IMR-90 (cell line): ENCODE measurements at regions not wholly inside any gene's neighbourhood (a gene's known extent, or its start where the extent isn't known, plus 50 kb on each side); places are given as distances from the start of the nearest gene placed in this dataset.

Experiments
- ATAC-seq: fragments of 200-7000 bp; cut with Tn5 transposase; 2 replicates; pipeline ENCODE4 v1.9.1; 2020; ENCODE audit warnings: low read depth, mild to moderate bottlenecking, moderate library complexity
- BruUV-seq: library from RNA; stranded (reverse); fragments of 400-500 nt; replicated peaks from 2 replicates; lab custom pipeline; 2021; lab: Mats Ljungman, UMichigan
- CTCF ChIA-PET: fragments of 300-600 bp; formaldehyde crosslinking; extraction: SDS; loops from one replicate; lab custom pipeline; 2021; ENCODE audit warnings: antibody characterized with exemption; lab: Yijun Ruan, JAX
- POLR2A ChIA-PET: fragments of 300-600 bp; sonication (Branson Sonifier 250); formaldehyde crosslinking; loops from one replicate; lab custom pipeline; 2022; ENCODE audit warnings: antibody characterized with exemption; ENCODE audit not compliant: unreplicated experiment; lab: Charles Lee
- DNase-seq: peaks from one replicate; pipeline ENCODE4 v3.0.0; 2013
- H2AFZ ChIP-seq: replicated peaks from 2 replicates; pipeline ENCODE3; 2013; ENCODE audit warnings: low read length, mild to moderate bottlenecking; ENCODE audit not compliant: poor library complexity
- H2AK5ac ChIP-seq: 2 replicates; pipeline ENCODE4 v1.6.1; 2013; ENCODE audit warnings: low read depth, low read length, inconsistent platforms
- H2AK9ac ChIP-seq: replicated peaks from 2 replicates; pipeline ENCODE3; 2013; ENCODE audit warnings: mild to moderate bottlenecking, low read depth, low read length, moderate library complexity; ENCODE audit not compliant: poor library complexity
- H2BK120ac ChIP-seq: 2 replicates; pipeline ENCODE4 v1.6.1; 2013; ENCODE audit warnings: low read depth, low read length, inconsistent platforms
- H2BK15ac ChIP-seq: 3 replicates; pipeline ENCODE4 v1.6.1; 2013; ENCODE audit warnings: low read depth, low read length, inconsistent platforms
- H2BK20ac ChIP-seq: 2 replicates; pipeline ENCODE4 v1.6.1; 2013; ENCODE audit warnings: low read depth, mild to moderate bottlenecking, inconsistent platforms, low read length, moderate library complexity
- H2BK5ac ChIP-seq: 2 replicates; pipeline ENCODE4 v1.6.1; 2013; ENCODE audit warnings: mild to moderate bottlenecking, low read depth, low read length, inconsistent platforms; ENCODE audit not compliant: poor library complexity, severe bottlenecking
- H3K14ac ChIP-seq: replicated peaks from 2 replicates; pipeline ENCODE4 v1.6.1; 2013; ENCODE audit warnings: low read depth, low read length, inconsistent platforms
- H3K18ac ChIP-seq: 2 replicates; pipeline ENCODE4 v1.6.1; 2013; ENCODE audit warnings: low read depth, low read length, control low read depth
- H3K23ac ChIP-seq: 2 replicates; pipeline ENCODE4 v1.6.1; 2013; ENCODE audit warnings: low read depth, low read length, inconsistent platforms
- H3K27ac ChIP-seq: 2 replicates; pipeline ENCODE4 v1.5.1; 2013; ENCODE audit warnings: mild to moderate bottlenecking, control low read depth, low read length; ENCODE audit not compliant: insufficient read depth
- H3K27me3 ChIP-seq: 2 replicates; pipeline ENCODE4 v1.6.1; 2013; ENCODE audit warnings: low read length; ENCODE audit not compliant: control insufficient read depth, insufficient read depth
- H3K36me3 ChIP-seq: 2 replicates; pipeline ENCODE4 v1.6.1; 2013; ENCODE audit warnings: low read length, mixed read lengths; ENCODE audit not compliant: control insufficient read depth, insufficient read depth
- H3K4ac ChIP-seq: 2 replicates; pipeline ENCODE4 v1.6.1; 2013; ENCODE audit warnings: low read depth, low read length, inconsistent platforms
- H3K4me1 ChIP-seq: 2 replicates; pipeline ENCODE4 v1.6.1; 2013; ENCODE audit warnings: low read length, mixed read lengths; ENCODE audit not compliant: control insufficient read depth, insufficient read depth
- H3K4me2 ChIP-seq: 2 replicates; pipeline ENCODE4 v1.6.1; 2013; ENCODE audit warnings: low read depth, mild to moderate bottlenecking, control low read depth, low read length, moderate library complexity
- H3K4me3 ChIP-seq: 2 replicates; pipeline ENCODE4 v1.5.1; 2013; ENCODE audit warnings: low read depth, mild to moderate bottlenecking, control low read depth, low read length, moderate library complexity; ENCODE audit not compliant: insufficient read depth
- H3K56ac ChIP-seq: 2 replicates; pipeline ENCODE4 v1.6.1; 2013; ENCODE audit warnings: low read length, inconsistent platforms; ENCODE audit not compliant: insufficient read depth; ENCODE audit errors: extremely low read depth
- H3K79me1 ChIP-seq, 2 experiments: 2 replicates each; pipeline ENCODE4 v1.6.1; 2013; ENCODE audit warnings: low read length in 2 of 2, inconsistent platforms in 1 of 2, low read depth in 1 of 2
- H3K9ac ChIP-seq: 2 replicates; pipeline ENCODE4 v1.6.1; 2013; ENCODE audit warnings: low read depth, low read length, control low read depth
- H3K9me1 ChIP-seq: 2 replicates; pipeline ENCODE4 v1.6.1; 2013; ENCODE audit warnings: low read length, inconsistent platforms; ENCODE audit not compliant: insufficient read depth
- H3K9me3 ChIP-seq: 2 replicates; pipeline ENCODE4 v1.6.1; 2013; ENCODE audit warnings: low read length; ENCODE audit not compliant: control insufficient read depth, insufficient read depth
- H4K20me1 ChIP-seq: 2 replicates; pipeline ENCODE4 v1.6.1; 2013; ENCODE audit warnings: low read length, inconsistent platforms; ENCODE audit not compliant: insufficient read depth
- H4K5ac ChIP-seq: 2 replicates; pipeline ENCODE4 v1.6.1; 2013; ENCODE audit warnings: mild to moderate bottlenecking, low read depth, low read length, control low read depth
- H4K8ac ChIP-seq, 2 experiments: 2 replicates each; pipeline ENCODE4 v1.6.1; 2013; ENCODE audit warnings: low read depth in 2 of 2, low read length in 2 of 2, control low read depth in 1 of 2, inconsistent platforms in 1 of 2
- H4K91ac ChIP-seq: 2 replicates; pipeline ENCODE4 v1.6.1; 2013; ENCODE audit warnings: low read depth, low read length, inconsistent platforms; ENCODE audit not compliant: insufficient read depth
- BHLHE40 ChIP-seq: fragments of 150-350 bp; IDR thresholded peaks from 2 replicates; pipeline ENCODE4 v1.6.1; 2016; ENCODE audit warnings: mild to moderate bottlenecking, low read depth, low read length
- FOS ChIP-seq: fragments of 150-350 bp; IDR thresholded peaks from 2 replicates; pipeline ENCODE4 v1.6.1; 2016; ENCODE audit warnings: low read depth, low read length
- MAFK ChIP-seq: IDR thresholded peaks from 2 replicates; pipeline ENCODE4 v1.6.1; 2012; ENCODE audit warnings: low read depth, low read length, improper control_type of control experiment
- MXI1 ChIP-seq: IDR thresholded peaks from 2 replicates; pipeline ENCODE4 v1.6.1; 2012; ENCODE audit warnings: low read depth, mild to moderate bottlenecking, low read length, moderate library complexity, borderline replicate concordance
- RAD21 ChIP-seq: IDR thresholded peaks from 2 replicates; pipeline ENCODE4 v1.6.1; 2012; ENCODE audit warnings: low read length, improper control_type of control experiment
- RCOR1 ChIP-seq: IDR thresholded peaks from 2 replicates; pipeline ENCODE4 v1.6.1; 2012; ENCODE audit warnings: mild to moderate bottlenecking, low read length, improper control_type of control experiment; ENCODE audit not compliant: insufficient replicate concordance
- SMC3 ChIP-seq: fragments of 150-350 bp; IDR thresholded peaks from 2 replicates; pipeline ENCODE4 v1.6.1; 2016; ENCODE audit warnings: low read depth, mild to moderate bottlenecking, antibody characterized with exemption, low read length, moderate library complexity
- WGBS, 2 experiments: methylation state at CpG; one replicate each; pipeline versions ENCODE4 v1.1.5 to v1.1.7; 2013; ENCODE audit warnings: missing lambda C conversion rate in 2 of 2; ENCODE audit not compliant: insufficient read length in 1 of 2; ENCODE audit errors: extremely low coverage in 2 of 2; 5-methylcytosine and 5-hydroxymethylcytosine counted together
- dilution Hi-C: fragments of 300-500 bp; cut with HindIII; formaldehyde crosslinking; loops from one replicate; pipeline ENCODE4 v1.14.3; 2018; ENCODE audit warnings: low sequenced_read_pairs; ENCODE audit not compliant: unreplicated experiment
- in situ Hi-C: fragments of 300-500 bp; cut with MboI; formaldehyde crosslinking; loops from 3 replicates; pipeline ENCODE4 v1.14.3; 2019; ENCODE audit warnings: low sequenced_read_pairs, inconsistent platforms, mixed read lengths
- intact Hi-C: fragments of 100-400 bp; cut with micrococcal nuclease; formaldehyde crosslinking; loops from 2 replicates; pipeline ENCODE4 v1.10.0; 2022

- Histone ChIP-seq H2AK9ac (peak overlapping the region; percentile 52), H3K9me3 (no peaks in the 10 kb centered on the region), H2BK15ac (peak overlapping the region; percentile 77; the same call in 2 of the 3 replicates), H2BK5ac (no peak overlapping the region), H3K27ac (no peak overlapping the region), H4K91ac (peak overlapping the region; percentile 39; the same call in 1 of the 2 replicates), H2AFZ (peak overlapping the region; percentile 18), H4K5ac (no peak overlapping the region; the same call in 1 of the 2 replicates), H2AK5ac (peak overlapping the region; percentile 20), H3K14ac (peak overlapping the region; percentile 29; the same call in 1 of the 2 replicates), H4K8ac (peak overlapping the region in 1 of 2 experiments; percentile 20; a peak in 1 of 4 replicates), H3K79me1 (no peaks in the 10 kb centered on the region), H3K9ac (no peak overlapping the region), H3K23ac (no peak overlapping the region), H3K4ac (peak overlapping the region; percentile 28; the same call in 1 of the 2 replicates), H3K9me1 (peaks cover 11% of the 10 kb centered on the region), H3K36me3 (no peaks in the 10 kb centered on the region), H2BK20ac (no peak overlapping the region; the same call in 1 of the 2 replicates), H3K56ac (no peak overlapping the region), H3K18ac (peak overlapping the region; percentile 76; the same call in 1 of the 2 replicates), H3K4me1 (peaks cover 10% of the 10 kb centered on the region), H2BK120ac (peak overlapping the region; percentile 66; the same call in 1 of the 2 replicates), H3K4me2 (no peak overlapping the region), H4K20me1 (no peaks in the 10 kb centered on the region), H3K27me3 (no peaks in the 10 kb centered on the region), H3K4me3 (no peak overlapping the region)
- ATAC-seq (no peak), DNase-seq (no peak)
- TF ChIP-seq SMC3 (no peak), BHLHE40 (no peak), MXI1 (no peak), FOS (no peak), RCOR1 (no peak), RAD21 (no peak), MAFK (no peak)
- CTCF ChIA-PET, result no interaction called here
- dilution Hi-C loops (no loop called here), intact Hi-C loops (loop anchor here (10.0 kb wide), 1 partner anchor 291 kb away; the partner anchor contains the start of gene PRDM1), in situ Hi-C loops (no loop called here)
- BruUV-seq, result no TSS peak
- POLR2A ChIA-PET, result no interaction called here
- WGBS, 2 experiments, result no CpG with 5 or more reads among the region's 5 CpGs
These were observed 291.9 kb upstream of the PRDM1 start for GRCh38 chr6:105794239-105794638.
